H1 (cell line): ENCODE measurements at regions not wholly inside any gene's neighbourhood (a gene's known extent, or its start where the extent isn't known, plus 50 kb on each side); places are given as distances from the start of the nearest gene placed in this dataset.

Experiments
- GABPA ChIP-seq: IDR thresholded peaks from 2 replicates; pipeline ENCODE4 v1.6.1; 2011; ENCODE audit warnings: mild to moderate bottlenecking, low read length, moderate library complexity, borderline replicate concordance; ENCODE audit not compliant: insufficient read depth
- NANOG ChIP-seq: IDR thresholded peaks from 2 replicates; pipeline ENCODE4 v1.6.1; 2011; ENCODE audit warnings: low read length, low read depth, mild to moderate bottlenecking, inconsistent platforms; ENCODE audit not compliant: insufficient read depth, poor library complexity, severe bottlenecking
- YY1 ChIP-seq: IDR thresholded peaks from 2 replicates; pipeline ENCODE4 v1.6.1; 2011; ENCODE audit warnings: low read depth, mild to moderate bottlenecking, low read length

DNA sequence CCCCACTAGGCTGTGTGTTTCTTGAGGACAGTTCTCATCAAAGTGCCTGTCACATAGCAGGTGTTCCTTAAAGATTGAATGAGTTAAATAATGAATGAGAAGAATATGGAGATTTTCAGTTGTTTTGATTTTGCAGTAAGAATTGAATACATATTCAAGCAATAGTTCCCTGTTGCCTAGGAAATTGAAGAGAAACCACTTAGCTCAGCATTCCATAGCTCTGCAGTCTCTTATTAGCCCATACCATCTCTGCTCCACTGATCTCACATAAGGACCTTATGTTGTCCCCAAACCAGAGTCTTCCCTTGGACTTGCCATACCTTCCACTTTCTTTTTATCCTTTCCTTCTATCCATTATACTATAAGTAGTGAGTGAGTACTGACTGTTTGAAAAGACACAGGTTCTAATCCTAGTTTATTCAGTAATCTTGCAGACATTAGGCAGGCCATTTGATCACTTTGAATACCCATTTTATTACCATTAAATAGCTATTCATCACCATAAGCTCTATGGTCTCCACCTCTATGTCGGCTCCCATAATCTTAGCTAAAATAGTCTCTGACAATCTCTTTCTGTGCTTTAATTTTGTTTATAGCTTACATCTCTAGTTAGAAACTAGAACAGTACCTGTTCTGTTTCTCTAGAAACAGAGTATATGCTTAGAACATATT lies 1059.6 kb upstream of the SLIT2 start (continued):
- no peak for TF ChIP-seq NANOG
- no peak for TF ChIP-seq YY1
- no peak for TF ChIP-seq GABPA
